IgD-negative memory B cell (primary cell): ENCODE measurements at regions not wholly inside any gene's neighbourhood (a gene's known extent, or its start where the extent isn't known, plus 50 kb on each side); places are given as distances from the start of the nearest gene placed in this dataset.

Source experiments
- H3K27ac Mint-ChIP-seq, 3 donors: one replicate each; pipeline ENCODE4 v1.8.0; 2020 to 2022; ENCODE audit warnings: mild to moderate bottlenecking in 3 of 3, mixed read lengths in 3 of 3, moderate library complexity in 1 of 3
- H3K27me3 Mint-ChIP-seq: one replicate; pipeline ENCODE4 v1.8.0; 2021; ENCODE audit warnings: mixed read lengths
- H3K36me3 Mint-ChIP-seq: one replicate; pipeline ENCODE4 v1.8.0; 2020; ENCODE audit warnings: mild to moderate bottlenecking, mixed read lengths
- H3K4me1 Mint-ChIP-seq, 3 donors: one replicate each; pipeline ENCODE4 v1.8.0; 2020 to 2022; ENCODE audit warnings: mixed read lengths in 3 of 3, mild to moderate bottlenecking in 1 of 3
- H3K4me3 Mint-ChIP-seq, 4 donors: one replicate each; pipeline ENCODE4 v1.8.0; 2020 to 2022; ENCODE audit warnings: mild to moderate bottlenecking in 4 of 4, mixed read lengths in 4 of 4, moderate library complexity in 3 of 4
- H3K9me3 Mint-ChIP-seq, 3 donors: one replicate each; pipeline ENCODE4 v1.8.0; 2020 to 2021; ENCODE audit warnings: mixed read lengths in 3 of 3, mild to moderate bottlenecking in 1 of 3

DNA sequence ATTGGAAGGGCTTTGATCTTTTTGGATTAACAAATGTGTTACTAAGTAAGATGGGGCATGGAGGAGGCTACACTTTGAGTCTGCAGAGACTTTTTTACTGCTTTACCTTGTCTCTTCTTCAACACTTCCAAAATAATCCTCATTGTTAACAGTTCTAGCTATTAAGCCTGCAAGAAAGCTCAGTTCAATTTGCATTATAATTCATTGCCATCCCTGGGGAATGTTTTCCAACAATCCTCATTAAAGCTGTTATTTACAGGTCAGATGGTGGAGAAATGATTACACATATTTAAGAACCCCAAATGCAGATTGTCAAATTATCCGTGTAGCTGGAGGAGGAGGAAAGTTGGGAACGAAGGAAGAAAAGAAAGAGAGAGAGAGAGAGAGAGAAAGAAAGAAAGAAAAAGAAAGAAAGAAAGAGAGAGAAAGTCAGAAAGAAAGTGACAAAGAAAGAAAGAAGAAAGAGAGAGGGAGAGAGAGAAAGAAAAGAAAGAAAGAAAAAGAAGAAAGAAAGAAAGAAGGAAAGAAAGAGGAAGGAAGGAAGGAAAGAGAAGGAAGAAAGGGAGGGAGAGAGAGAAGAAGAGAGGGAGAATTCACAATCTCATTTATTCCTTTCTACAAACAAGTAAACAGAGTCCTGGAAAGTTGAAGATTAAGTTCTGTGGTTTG is 443.9 kb downstream of the INSC start:
- Mint-ChIP-seq H3K4me1 (peaks cover 0 to 3% (median 0%) of the 10 kb centered on the region in 3 donors), H3K27ac (no peak overlapping the region), H3K36me3 (no peaks in the 10 kb centered on the region)

DNA sequence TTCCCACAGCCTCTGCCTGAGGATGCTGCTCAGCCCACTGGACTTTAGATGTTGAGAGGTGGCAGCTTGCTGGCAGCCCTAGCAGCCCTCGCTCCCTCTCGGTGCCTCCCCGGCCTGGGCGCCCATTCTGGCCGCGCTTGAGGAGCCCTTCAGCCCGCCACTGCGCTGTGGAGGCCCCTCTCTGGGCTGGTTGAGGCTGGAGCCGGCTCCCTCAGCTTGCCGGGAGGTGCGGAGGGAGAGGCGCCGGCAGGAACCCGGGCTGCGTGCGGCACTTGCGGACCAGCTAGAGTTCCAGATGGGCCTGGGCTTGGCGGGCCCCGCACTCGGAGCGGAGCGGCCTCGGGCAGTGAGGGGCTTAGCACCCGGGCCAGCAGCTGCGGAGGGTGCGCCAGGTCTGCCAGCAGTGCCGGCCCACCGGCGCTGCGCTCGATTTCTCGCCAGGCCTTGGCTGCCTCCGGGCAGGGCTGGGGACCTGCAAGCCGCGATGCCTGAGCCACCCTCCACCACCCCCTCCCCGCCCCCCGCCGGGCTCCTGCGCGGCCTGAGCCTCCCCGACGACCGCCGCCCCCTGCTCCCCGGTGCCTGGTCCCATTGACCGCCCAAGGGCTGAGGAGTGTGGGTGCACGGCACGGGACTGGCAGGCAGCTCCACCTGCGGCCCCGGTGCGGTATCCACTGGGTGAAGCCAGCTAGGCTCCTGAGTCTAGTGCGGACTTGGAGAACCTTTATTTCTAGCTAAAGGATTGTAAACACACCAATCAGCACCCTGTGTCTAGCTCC is 446.2 kb downstream of the INSC start:
- Mint-ChIP-seq H3K9me3 (peaks cover 3 to 11% (median 4%) of the 10 kb centered on the region in 3 donors), H3K27me3 (no peaks in the 10 kb centered on the region), H3K4me1 (peaks cover 0 to 3% (median 0%) of the 10 kb centered on the region in 3 donors), H3K36me3 (no peaks in the 10 kb centered on the region), H3K4me3 (no peak overlapping the region), H3K27ac (no peak overlapping the region)

More for the DNA sequence above, 443.9 kb downstream of the INSC start:
- H3K4me3 Mint-ChIP-seq: no peak overlapping the region
- H3K27me3 Mint-ChIP-seq: no peaks in the 10 kb centered on the region
- peaks cover 3 to 6% (median 4%) of the 10 kb centered on the region in 3 donors for H3K9me3 Mint-ChIP-seq

DNA sequence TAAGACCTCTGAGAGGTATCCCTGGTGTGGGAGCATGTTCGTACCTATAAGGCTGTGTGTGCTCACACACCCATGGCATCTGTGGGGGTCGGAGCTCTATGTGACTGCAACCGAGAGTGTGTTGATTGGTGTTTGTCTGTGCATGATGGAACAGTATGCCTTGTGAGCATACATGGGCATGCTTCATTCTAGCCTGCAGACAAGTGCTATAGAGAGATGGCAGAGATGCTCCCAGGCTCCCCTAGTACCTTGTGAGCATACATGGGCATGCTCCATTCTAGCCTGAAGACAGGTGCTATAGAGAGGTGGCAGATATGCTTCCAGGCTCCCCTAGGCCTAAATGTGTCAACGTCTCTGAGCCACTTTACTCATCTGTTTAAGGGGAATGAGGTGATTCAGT is 447.5 kb downstream of the INSC start:
- Mint-ChIP-seq H3K4me1 (peaks cover 0 to 3% (median 0%) of the 10 kb centered on the region in 3 donors), H3K27me3 (no peaks in the 10 kb centered on the region), H3K4me3 (no peak overlapping the region), H3K27ac (no peak overlapping the region), H3K9me3 (peaks cover 3 to 11% (median 5%) of the 10 kb centered on the region in 3 donors), H3K36me3 (no peaks in the 10 kb centered on the region)

DNA sequence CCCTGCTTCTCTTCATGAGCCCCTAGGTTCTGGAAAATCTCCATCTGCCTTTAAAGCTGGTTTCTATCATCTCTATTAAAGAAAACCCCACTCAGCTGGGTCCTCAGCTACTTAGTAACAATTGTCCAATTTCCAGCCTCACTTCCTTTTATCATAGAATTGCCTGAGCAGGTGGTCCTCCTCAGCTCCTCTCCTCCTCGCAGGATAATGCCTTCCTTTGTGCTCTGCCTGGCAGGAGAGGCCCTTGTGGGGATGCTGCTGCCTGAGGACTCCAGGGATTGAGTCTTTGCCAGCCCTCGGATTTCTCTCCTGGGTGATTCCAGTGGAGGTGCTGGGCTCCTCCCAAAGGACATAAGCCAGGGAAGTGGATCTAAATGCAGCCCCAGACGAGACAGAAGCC is 448.3 kb downstream of the INSC start:
- H3K4me1 Mint-ChIP-seq: no peaks in the 10 kb centered on the region
- no peak overlapping the region for H3K27ac Mint-ChIP-seq
- H3K4me3 Mint-ChIP-seq: no peak overlapping the region
- peaks cover 4 to 8% (median 7%) of the 10 kb centered on the region in 3 donors for H3K9me3 Mint-ChIP-seq
- H3K36me3 Mint-ChIP-seq: no peaks in the 10 kb centered on the region
- H3K27me3 Mint-ChIP-seq: no peaks in the 10 kb centered on the region

DNA sequence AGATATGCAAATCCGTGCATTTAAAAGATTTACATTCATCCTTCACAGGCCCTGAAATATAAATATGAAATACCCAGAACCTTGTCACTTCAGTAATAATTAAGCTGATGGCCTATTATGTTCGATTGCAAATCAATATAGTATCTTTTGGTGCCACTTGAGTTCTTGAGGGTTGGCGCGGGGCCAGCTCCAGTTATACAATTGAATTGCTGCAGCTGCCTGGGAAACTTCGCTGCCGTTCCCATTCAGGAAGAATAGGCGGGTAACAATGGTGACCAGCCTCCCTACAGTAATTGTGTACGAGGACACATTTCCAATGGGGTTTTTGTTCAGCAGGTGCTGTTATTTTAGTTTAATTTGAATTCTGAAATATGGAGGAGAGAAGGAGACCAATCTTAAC is 451.2 kb downstream of the INSC start:
- Mint-ChIP-seq H3K4me3 (no peak overlapping the region), H3K4me1 (no peaks in the 10 kb centered on the region), H3K36me3 (no peaks in the 10 kb centered on the region), H3K27me3 (no peaks in the 10 kb centered on the region), H3K9me3 (peaks cover 3 to 5% (median 4%) of the 10 kb centered on the region in 3 donors), H3K27ac (no peak overlapping the region)

DNA sequence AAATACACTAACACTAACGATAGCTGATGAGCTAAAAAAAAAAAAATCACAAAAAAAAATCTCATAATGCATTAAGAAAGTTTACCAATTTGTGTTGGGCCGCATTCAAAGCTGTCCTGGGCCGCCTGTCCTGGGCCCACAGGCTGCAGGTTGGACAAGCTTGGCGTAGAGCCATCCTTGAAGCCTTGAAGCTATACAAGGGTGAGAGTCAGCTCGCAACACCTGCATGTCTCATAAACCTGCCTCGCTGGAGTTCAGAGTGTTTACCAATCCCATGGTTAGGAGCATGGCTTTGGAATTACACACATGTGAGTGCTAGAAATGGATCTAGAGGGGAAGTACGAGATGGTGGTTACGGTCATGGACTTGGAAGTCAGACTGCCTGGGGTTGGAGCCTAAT is 453.7 kb downstream of the INSC start:
- Mint-ChIP-seq H3K27me3 (no peaks in the 10 kb centered on the region), H3K27ac (no peak overlapping the region), H3K36me3 (no peaks in the 10 kb centered on the region), H3K4me3 (no peak overlapping the region), H3K4me1 (no peaks in the 10 kb centered on the region), H3K9me3 (peaks cover 3 to 5% (median 4%) of the 10 kb centered on the region in 3 donors)

DNA sequence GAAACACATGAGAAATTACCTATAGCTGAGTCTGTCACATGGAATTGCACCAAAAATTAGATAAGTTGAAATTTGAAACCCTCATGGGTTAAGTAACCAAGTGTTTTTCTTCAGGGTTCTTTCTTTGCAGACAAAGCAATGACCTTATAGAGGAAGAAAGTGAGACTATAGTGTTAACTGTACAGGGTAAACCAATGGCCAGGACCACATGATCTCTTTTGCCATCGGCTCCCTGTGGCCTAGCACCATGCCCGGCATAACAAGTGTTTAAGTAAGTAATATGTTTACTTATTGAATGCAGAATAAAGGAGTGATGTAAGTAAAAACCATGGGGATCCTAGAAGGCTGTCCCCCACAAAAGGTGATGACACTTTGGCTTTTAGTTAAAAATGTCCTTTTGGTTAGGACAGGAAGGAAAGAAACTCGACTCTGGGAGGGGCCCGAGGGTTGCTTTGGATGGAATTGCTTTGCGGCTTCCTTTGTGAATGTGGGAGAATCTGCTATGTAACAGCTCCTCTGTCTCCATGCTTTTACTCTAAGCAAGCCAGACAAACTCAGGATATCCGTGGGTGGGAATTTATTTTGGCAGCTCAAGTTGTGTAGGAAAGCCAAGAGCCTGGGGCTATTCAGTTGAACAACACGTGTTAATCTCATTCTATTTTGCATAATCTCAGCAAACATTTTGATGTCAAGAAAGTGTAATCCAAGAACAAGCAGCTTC is 454.7 kb downstream of the INSC start:
- H3K36me3 Mint-ChIP-seq: no peaks in the 10 kb centered on the region
- H3K27me3 Mint-ChIP-seq: no peaks in the 10 kb centered on the region
- no peak overlapping the region for H3K4me3 Mint-ChIP-seq
- H3K9me3 Mint-ChIP-seq: peaks cover 3 to 5% (median 4%) of the 10 kb centered on the region in 3 donors
- no peaks in the 10 kb centered on the region for H3K4me1 Mint-ChIP-seq
- no peak overlapping the region for H3K27ac Mint-ChIP-seq

DNA sequence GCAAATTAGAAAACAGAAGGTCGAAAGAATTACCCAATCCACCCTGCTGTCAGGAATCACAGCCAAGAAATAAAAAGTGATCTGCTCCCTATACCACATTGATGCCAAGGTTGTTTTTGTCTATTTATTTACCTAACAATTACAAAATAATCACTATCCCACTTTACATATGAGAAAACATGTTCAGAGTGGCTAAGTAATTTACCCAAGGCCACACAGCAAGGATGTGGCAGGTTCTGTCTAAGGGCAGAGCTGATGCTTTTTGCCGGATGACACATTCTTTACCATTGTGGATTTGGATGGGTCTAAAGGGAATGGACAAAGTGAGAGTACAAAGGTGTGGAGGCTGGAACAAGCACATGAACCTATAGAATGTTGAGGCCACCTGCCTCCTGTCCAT is 460.7 kb downstream of the INSC start:
- peaks cover 0 to 2% (median 0%) of the 10 kb centered on the region in 3 donors for H3K9me3 Mint-ChIP-seq
- no peak overlapping the region for H3K4me3 Mint-ChIP-seq
- no peaks in the 10 kb centered on the region for H3K4me1 Mint-ChIP-seq
- no peaks in the 10 kb centered on the region for H3K27me3 Mint-ChIP-seq
- H3K27ac Mint-ChIP-seq: no peak overlapping the region
- H3K36me3 Mint-ChIP-seq: no peaks in the 10 kb centered on the region

DNA sequence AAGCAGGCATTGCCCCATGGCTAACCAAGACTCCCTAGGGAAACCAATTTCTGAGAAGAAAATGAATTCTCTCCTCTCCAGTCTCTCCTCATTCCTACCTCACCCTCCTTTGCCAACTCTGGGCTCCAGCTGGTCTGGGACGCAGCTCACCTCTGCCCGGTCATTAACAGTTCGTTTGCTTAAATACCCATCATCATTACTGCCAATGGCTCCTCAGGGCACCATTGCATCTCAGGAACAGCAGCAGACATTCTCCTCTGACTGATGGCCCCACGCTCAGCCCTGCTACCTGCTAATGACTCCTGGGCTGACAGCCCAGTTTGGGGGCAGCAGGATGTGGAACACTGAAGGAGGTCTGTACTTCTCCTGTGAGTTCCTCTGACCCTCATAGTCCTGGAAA is 462.0 kb downstream of the INSC start:
- Mint-ChIP-seq H3K4me1 (no peaks in the 10 kb centered on the region), H3K27ac (no peak overlapping the region), H3K9me3 (peaks cover 0 to 2% (median 0%) of the 10 kb centered on the region in 3 donors), H3K27me3 (no peaks in the 10 kb centered on the region), H3K36me3 (no peaks in the 10 kb centered on the region), H3K4me3 (no peak overlapping the region)

DNA sequence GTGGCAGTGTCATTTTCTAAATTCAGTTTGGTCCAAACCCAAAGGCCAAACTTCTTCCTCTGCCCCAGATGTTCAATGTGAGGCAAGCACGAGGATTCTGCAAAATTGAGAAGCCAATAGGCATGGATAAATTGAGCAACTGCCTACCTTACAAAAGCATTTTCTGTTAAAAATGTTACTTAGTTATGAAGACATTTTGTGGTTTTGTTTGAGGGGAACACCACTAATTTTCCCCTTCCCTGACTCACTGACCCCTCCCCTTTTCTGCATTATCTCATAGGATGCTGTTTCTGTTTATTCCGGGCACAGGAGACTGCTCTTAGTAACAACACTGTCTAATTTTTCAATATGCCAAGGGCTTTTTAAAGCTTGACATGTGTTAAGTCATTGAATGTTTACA is 462.8 kb downstream of the INSC start:
- Mint-ChIP-seq H3K4me1 (no peaks in the 10 kb centered on the region), H3K27ac (no peak overlapping the region), H3K27me3 (no peaks in the 10 kb centered on the region), H3K4me3 (no peak overlapping the region), H3K9me3 (peaks cover 0 to 2% (median 0%) of the 10 kb centered on the region in 3 donors), H3K36me3 (no peaks in the 10 kb centered on the region)

DNA sequence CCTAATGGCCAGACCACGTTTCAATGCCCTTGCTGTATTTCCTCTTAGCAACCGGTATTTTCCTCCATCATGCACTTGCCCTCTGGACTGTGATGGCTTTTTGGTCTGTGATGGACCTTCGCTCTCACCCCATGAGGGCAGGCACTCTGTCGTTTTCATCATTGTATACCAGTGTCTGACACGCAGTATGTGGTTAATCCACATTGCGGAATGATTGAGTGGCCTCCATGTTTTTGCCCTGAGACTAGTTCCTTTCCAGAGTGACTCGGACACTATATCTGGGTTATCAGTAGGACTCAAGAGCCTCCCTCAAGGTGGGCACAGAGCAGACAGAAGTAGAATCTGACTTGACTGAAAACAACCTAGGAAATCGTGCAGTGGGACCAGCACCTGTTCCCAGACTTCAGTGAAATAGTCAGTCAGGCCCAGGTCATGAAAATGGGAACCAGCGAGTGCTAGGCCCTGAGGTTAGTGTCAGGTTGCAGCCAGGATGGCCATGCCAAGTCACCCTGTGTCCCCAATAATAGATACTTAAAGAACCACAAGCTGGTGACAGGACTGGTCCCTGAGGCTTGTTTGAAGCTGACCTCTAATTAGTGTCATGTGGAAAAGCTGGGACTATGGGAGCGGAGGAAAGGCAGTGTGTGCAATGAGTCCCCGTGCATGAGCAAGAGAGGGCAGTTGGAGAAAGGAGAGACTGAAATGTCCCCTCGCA is 464.7 kb downstream of the INSC start:
- H3K9me3 Mint-ChIP-seq: peaks cover 0 to 2% (median 0%) of the 10 kb centered on the region in 3 donors
- no peaks in the 10 kb centered on the region for H3K36me3 Mint-ChIP-seq
- H3K4me1 Mint-ChIP-seq: no peaks in the 10 kb centered on the region
- peak overlapping the region in 1 of 3 donors; percentile 85 for H3K27ac Mint-ChIP-seq
- no peaks in the 10 kb centered on the region for H3K27me3 Mint-ChIP-seq
- peak overlapping the region in 1 of 4 donors; percentile 12 for H3K4me3 Mint-ChIP-seq

DNA sequence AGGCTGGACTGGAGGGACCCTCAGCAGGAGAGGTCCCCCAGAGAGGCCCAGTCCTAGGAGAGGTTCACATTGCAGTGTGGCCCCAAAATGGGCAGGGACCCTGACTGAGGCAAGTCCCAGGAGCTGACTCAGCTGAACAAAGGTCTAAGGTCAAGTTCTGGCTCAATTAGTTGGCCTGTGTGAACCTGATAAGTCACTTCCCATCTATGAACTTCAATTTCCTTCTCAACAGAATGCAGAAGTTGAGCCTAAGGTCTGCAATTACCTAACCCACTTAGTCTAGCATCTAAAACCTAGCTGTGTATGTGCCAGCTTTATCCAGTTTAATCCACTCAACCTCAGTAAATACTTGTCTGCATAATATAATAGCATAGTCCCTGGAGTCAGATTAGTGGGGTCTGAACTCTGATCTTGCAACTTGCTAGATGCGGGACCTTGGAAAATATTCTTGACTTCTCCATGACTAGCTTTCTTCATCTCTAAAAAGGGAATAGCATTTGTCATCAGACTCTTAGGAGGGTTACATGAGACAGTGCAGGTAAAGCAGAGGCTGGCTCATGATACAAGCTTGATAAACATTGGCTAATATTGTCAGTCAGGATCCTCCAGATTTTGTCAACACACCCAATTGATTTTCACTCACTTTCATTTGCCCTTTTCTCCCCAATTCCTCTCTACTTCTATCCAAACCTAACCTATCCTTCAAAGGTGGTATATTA is 465.5 kb downstream of the INSC start:
- Mint-ChIP-seq H3K4me1 (no peaks in the 10 kb centered on the region), H3K27me3 (no peaks in the 10 kb centered on the region), H3K4me3 (no peak overlapping the region), H3K27ac (peak overlapping the region in 1 of 3 donors; percentile 85), H3K36me3 (no peaks in the 10 kb centered on the region), H3K9me3 (peaks cover 0 to 2% (median 0%) of the 10 kb centered on the region in 3 donors)

DNA sequence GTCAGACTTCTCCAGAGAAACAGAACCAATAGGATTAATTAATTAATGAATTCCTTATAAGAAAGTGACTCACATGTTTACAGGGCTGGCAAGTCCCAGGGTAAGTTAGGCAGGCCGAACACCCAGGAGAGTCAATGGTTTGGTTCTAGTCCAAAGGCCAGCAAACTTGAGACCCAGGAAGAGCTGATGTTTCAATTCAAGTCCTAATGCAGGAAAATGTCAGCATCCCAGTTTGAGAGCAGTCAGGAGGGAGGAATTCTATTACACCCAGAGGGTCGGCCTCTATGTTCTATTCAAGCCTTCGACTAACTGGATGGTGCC is 466.0 kb downstream of the INSC start:
- H3K27ac Mint-ChIP-seq: no peak overlapping the region
- no peaks in the 10 kb centered on the region for H3K27me3 Mint-ChIP-seq
- H3K9me3 Mint-ChIP-seq: peaks cover 0 to 2% (median 0%) of the 10 kb centered on the region in 3 donors
- H3K36me3 Mint-ChIP-seq: no peaks in the 10 kb centered on the region
- no peak overlapping the region for H3K4me3 Mint-ChIP-seq
- H3K4me1 Mint-ChIP-seq: no peaks in the 10 kb centered on the region

DNA sequence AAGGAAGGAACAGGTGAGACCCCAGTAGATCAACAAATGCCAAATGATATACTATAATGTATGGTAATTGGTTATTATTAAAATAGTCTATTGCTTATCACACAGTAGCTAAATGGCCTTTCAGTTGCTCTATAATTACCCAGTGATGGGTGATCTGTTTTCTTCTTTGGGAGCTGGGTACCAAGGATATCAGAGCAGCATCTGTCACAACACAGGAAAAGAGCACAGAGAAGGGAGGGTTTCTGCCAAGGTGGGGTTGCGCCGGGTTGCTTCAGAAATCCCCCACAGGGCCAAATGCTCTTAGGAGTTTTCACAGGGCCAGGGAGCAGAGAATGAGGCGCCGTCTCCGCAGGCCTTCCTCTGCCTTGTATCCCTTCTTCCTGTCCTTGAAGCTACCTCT is 469.4 kb downstream of the INSC start:
- Mint-ChIP-seq H3K27me3 (no peaks in the 10 kb centered on the region), H3K4me3 (no peak overlapping the region), H3K9me3 (peaks cover 0 to 2% (median 0%) of the 10 kb centered on the region in 3 donors), H3K36me3 (no peaks in the 10 kb centered on the region), H3K4me1 (no peaks in the 10 kb centered on the region), H3K27ac (no peak overlapping the region)
